VCaP (cell line): ENCODE measurements at regions not wholly inside any gene's neighbourhood (a gene's known extent, or its start where the extent isn't known, plus 50 kb on each side); places are given as distances from the start of the nearest gene placed in this dataset.

Experiments
- H3K27ac ChIP-seq: fragments of 450-650 bp; 2 replicates; pipeline ENCODE4 v1.5.1; 2017
- CTCF ChIP-seq: fragments of 450-650 bp; conservative IDR thresholded peaks from 2 replicates; pipeline ENCODE4 v1.5.1; 2017; ENCODE audit warnings: mild to moderate bottlenecking, moderate library complexity

- no peak for TF ChIP-seq CTCF
- H3K27ac ChIP-seq = no peak overlapping the region
These were observed 1047.6 kb downstream of the TLE4 start for GRCh38 chr9:80619356-80619755.

GRCh38 chr9:80615964-80616363, 1044.2 kb downstream of the TLE4 start:
- H3K27ac ChIP-seq = no peak overlapping the region
- TF ChIP-seq CTCF = no peak

- no peak for TF ChIP-seq CTCF
- H3K27ac ChIP-seq = no peak overlapping the region
These were observed 1034.0 kb downstream of the TLE4 start for GRCh38 chr9:80605793-80606192.

DNA sequence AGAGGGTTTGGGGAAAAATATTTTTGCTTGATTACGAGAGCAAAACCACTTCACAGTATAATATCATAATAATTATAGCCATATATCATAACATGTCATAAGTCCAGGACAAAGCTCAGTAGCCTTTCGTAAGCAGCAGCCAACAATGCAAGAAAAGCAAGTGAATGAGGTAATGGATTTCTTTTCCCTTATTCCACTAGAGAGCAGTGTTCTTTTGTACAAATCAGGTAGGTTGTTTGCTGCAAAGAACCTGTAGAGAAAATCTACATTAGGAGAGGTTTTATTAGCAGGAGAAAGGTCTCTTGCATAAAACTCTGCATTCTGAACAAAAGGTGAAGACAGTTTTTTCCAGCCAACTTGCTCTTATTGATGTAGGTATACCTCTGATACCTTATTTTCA, 1033.4 kb downstream of the TLE4 start:
- TF ChIP-seq CTCF = peak; percentile 74
- H3K27ac ChIP-seq = no peak overlapping the region

GRCh38 chr9:80602291-80602690, 1030.5 kb downstream of the TLE4 start:
- no peak for TF ChIP-seq CTCF

GRCh38 chr9:80596579-80596978, 1024.8 kb downstream of the TLE4 start:
- no peak for TF ChIP-seq CTCF
- no peak overlapping the region for H3K27ac ChIP-seq

More at GRCh38 chr9:80602291-80602690, 1030.5 kb downstream of the TLE4 start:
- peak overlapping the region; percentile 46 for H3K27ac ChIP-seq

GRCh38 chr9:80595192-80595591, 1023.4 kb downstream of the TLE4 start:
- no peak for TF ChIP-seq CTCF
- no peak overlapping the region for H3K27ac ChIP-seq

- TF ChIP-seq CTCF = no peak
- H3K27ac ChIP-seq = no peak overlapping the region
These were observed 1020.6 kb downstream of the TLE4 start for GRCh38 chr9:80592413-80592812.
